Chondrocyte (in vitro differentiated cells): ENCODE measurements at regions not wholly inside any gene's neighbourhood (a gene's known extent, or its start where the extent isn't known, plus 50 kb on each side); places are given as distances from the start of the nearest gene placed in this dataset.

Experiments used
- DNase-seq: peaks from one replicate; pipeline ENCODE4 v3.0.0; 2021; ENCODE audit warnings: mixed read lengths, low spot score
- H3K27ac Mint-ChIP-seq: one replicate; pipeline ENCODE4 v1.8.0; 2021; ENCODE audit warnings: mild to moderate bottlenecking, moderate library complexity, mixed read lengths; ENCODE audit not compliant: unreplicated experiment
- H3K27me3 Mint-ChIP-seq: 2 replicates; pipeline ENCODE4 v1.8.0; 2021; ENCODE audit warnings: low read depth, mixed read lengths
- H3K36me3 Mint-ChIP-seq: 2 replicates; pipeline ENCODE4 v1.8.0; 2021; ENCODE audit warnings: low read depth, mixed read lengths
- H3K4me1 Mint-ChIP-seq: 2 replicates; pipeline ENCODE4 v1.8.0; 2021; ENCODE audit warnings: low read depth, mild to moderate bottlenecking, mixed read lengths
- H3K4me3 Mint-ChIP-seq: one replicate; pipeline ENCODE4 v1.8.0; 2021; ENCODE audit warnings: mild to moderate bottlenecking, moderate library complexity, mixed read lengths; ENCODE audit not compliant: unreplicated experiment
- H3K9me3 Mint-ChIP-seq: 2 replicates; pipeline ENCODE4 v1.8.0; 2021; ENCODE audit warnings: low read depth, mixed read lengths
- CTCF ChIP-seq: fragments of 200-600 bp; sonication (generic); IDR thresholded peaks from 2 replicates; pipeline ENCODE4 v1.5.0; 2021; ENCODE audit warnings: antibody characterized with exemption, mild to moderate bottlenecking, moderate library complexity

GRCh38 chr6:128768187-128768586, 114.8 kb upstream of the LAMA2 start:
- Mint-ChIP-seq H3K9me3 (peaks cover 8% of the 10 kb centered on the region), H3K4me3 (no peak overlapping the region), H3K27ac (no peak overlapping the region), H3K4me1 (no peaks in the 10 kb centered on the region), H3K36me3 (no peaks in the 10 kb centered on the region), H3K27me3 (peaks cover 7% of the 10 kb centered on the region)
- no peak for DNase-seq
- no peak for TF ChIP-seq CTCF

- H3K36me3 Mint-ChIP-seq = no peaks in the 10 kb centered on the region
- no peak for TF ChIP-seq CTCF
- H3K4me1 Mint-ChIP-seq = no peaks in the 10 kb centered on the region
- no peak overlapping the region for H3K4me3 Mint-ChIP-seq
- no peak overlapping the region for H3K27ac Mint-ChIP-seq
- peaks cover 9% of the 10 kb centered on the region for H3K27me3 Mint-ChIP-seq
- peaks cover 4% of the 10 kb centered on the region for H3K9me3 Mint-ChIP-seq
- no peak for DNase-seq
Measured at GRCh38 chr6:128767705-128768104, 115.2 kb upstream of the LAMA2 start.

GRCh38 chr6:128767150-128767549, 115.8 kb upstream of the LAMA2 start:
- Mint-ChIP-seq H3K9me3 (peaks cover 3% of the 10 kb centered on the region), H3K27me3 (peaks cover 12% of the 10 kb centered on the region), H3K36me3 (no peaks in the 10 kb centered on the region), H3K4me1 (no peaks in the 10 kb centered on the region), H3K27ac (no peak overlapping the region), H3K4me3 (no peak overlapping the region)
- DNase-seq = no peak
- no peak for TF ChIP-seq CTCF

- no peak overlapping the region for H3K27ac Mint-ChIP-seq
- peaks cover 20% of the 10 kb centered on the region for H3K27me3 Mint-ChIP-seq
- DNase-seq = no peak
- no peaks in the 10 kb centered on the region for H3K4me1 Mint-ChIP-seq
- H3K9me3 Mint-ChIP-seq = peaks cover 2% of the 10 kb centered on the region
- TF ChIP-seq CTCF = no peak
- peaks cover under 1% of the 10 kb centered on the region for H3K36me3 Mint-ChIP-seq
- H3K4me3 Mint-ChIP-seq = no peak overlapping the region
Measured at GRCh38 chr6:128763599-128764300, 119.2 kb upstream of the LAMA2 start.

GRCh38 chr6:128759901-128760300, 123.0 kb upstream of the LAMA2 start:
- no peak for TF ChIP-seq CTCF
- no peak overlapping the region for H3K4me3 Mint-ChIP-seq
- H3K9me3 Mint-ChIP-seq = no peaks in the 10 kb centered on the region
- H3K27ac Mint-ChIP-seq = no peak overlapping the region
- peak; percentile 53 for DNase-seq
- H3K27me3 Mint-ChIP-seq = peaks cover 26% of the 10 kb centered on the region
- no peaks in the 10 kb centered on the region for H3K4me1 Mint-ChIP-seq
- H3K36me3 Mint-ChIP-seq = peaks cover 1% of the 10 kb centered on the region
